HFF-Myc (cell line): ENCODE measurements at regions not wholly inside any gene's neighbourhood (a gene's known extent, or its start where the extent isn't known, plus 50 kb on each side); places are given as distances from the start of the nearest gene placed in this dataset.

Experiments
- DNase-seq: peaks from one replicate; pipeline ENCODE4 v3.0.0-alpha.2; 2011; ENCODE audit warnings: low read depth; ENCODE audit errors: extremely low read depth
- H3K4me3 ChIP-seq: replicated peaks from 2 replicates; pipeline ENCODE4 v1.5.1; 2011; ENCODE audit warnings: low read depth, mild to moderate bottlenecking, control low read depth, low read length
- CTCF ChIP-seq: IDR thresholded peaks from 2 replicates; pipeline ENCODE4 v1.5.1; 2012; ENCODE audit warnings: mild to moderate bottlenecking, low read depth, low read length, control low read depth; ENCODE audit errors: missing control alignments

DNA sequence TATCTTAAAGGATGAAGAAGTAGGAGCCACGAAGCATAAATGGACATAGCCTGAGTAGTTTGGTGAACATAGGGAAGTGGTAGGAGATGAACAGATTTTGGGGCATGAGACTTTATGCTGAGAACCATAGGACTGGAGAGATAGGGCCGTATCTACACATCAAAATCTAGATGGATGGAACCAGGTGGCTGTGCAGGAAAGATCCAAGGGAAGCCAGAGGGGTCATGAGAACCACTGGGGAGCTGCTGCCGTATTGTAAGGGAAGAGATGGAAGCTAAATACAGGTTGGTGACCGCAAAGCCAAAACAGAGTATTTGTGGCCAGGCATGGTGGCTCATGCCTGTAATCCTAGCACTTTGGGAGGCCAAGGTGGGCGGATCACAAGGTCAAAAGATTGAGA is 124.3 kb downstream of the TRIB2 start:
- no peak overlapping the region for H3K4me3 ChIP-seq
- DNase-seq: no peak
- TF ChIP-seq CTCF: no peak

- H3K4me3 ChIP-seq: no peak overlapping the region
- TF ChIP-seq CTCF: no peak
- DNase-seq: no peak
Measured at GRCh38 chr2:12842917-12843316, 126.2 kb downstream of the TRIB2 start.

GRCh38 chr2:12844511-12844910 is 127.8 kb downstream of the TRIB2 start:
- no peak overlapping the region for H3K4me3 ChIP-seq
- TF ChIP-seq CTCF: no peak
- DNase-seq: no peak

GRCh38 chr2:12847694-12848575 is 131.2 kb downstream of the TRIB2 start:
- DNase-seq: no peak
- H3K4me3 ChIP-seq: no peak overlapping the region
- TF ChIP-seq CTCF: no peak

DNA sequence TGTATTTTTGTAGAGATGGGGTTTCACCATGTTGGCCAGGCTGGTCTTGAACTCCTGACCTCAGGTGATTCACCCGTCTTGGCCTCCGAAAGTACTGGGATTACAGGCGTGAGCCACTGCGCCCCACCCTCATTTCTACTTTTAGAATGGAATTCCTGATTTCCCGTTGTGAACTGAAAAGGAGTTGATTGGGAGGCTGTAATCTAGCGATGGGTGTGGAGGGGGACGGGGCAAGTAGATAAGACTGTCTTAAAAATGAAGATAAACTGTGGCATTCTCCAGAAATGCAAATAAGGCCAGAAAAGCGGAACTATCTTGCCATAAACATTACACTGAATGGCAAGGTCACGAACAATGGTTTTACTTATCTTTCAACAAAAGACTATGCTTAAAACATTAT is 135.4 kb downstream of the TRIB2 start:
- no peak for DNase-seq
- no peak for TF ChIP-seq CTCF

DNA sequence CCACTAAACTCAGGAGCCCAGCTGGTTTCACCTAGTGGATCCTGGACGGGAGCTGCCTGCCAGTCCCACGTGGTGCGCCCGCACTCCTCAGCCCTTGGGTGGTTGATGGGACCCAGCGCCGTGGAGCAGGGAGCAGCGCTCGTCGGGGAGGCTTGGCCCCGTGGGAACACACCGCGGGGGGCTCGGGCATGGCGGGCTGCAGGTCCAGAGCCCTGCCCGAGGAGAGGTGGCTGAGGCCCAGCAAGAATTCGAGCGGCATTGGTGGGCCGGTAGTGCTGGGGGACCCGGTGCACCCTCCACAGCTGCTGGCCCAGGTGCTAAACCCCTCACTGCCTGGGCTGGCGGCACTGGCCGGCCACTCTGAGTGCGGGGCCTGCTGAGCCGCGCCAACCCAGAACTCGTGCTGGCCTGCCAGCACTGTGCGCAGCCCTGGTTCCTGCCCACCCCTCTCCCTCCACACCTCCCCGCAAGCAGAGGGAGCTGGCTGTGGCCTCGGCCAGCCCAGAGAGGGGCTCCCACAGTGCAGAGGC is 137.3 kb downstream of the TRIB2 start:
- H3K4me3 ChIP-seq: no peak overlapping the region
- no peak for DNase-seq
- no peak for TF ChIP-seq CTCF

More for the DNA sequence above, 135.4 kb downstream of the TRIB2 start:
- no peak overlapping the region for H3K4me3 ChIP-seq

GRCh38 chr2:12855508-12855907 is 138.8 kb downstream of the TRIB2 start:
- TF ChIP-seq CTCF: no peak
- no peak overlapping the region for H3K4me3 ChIP-seq
- DNase-seq: no peak
